ENCODE measurements at regions not wholly inside any gene's neighbourhood (a gene's known extent, or its start where the extent isn't known, plus 50 kb on each side); places are given as distances from the start of the nearest gene placed in this dataset.

- TF ChIP-seq CTCF (IDR thresholded peaks at IDR 0.05) (no peak), POLR2A (IDR thresholded peaks at IDR 0.05) (no peak)
Observed at GRCh38 chrX:26664919-26665318, 448.9 kb downstream of the MAGEB5 start.
